CD4-positive, alpha-beta T cell treated with Interleukin-10 for 1 hour (primary cell): ENCODE measurements at regions not wholly inside any gene's neighbourhood (a gene's known extent, or its start where the extent isn't known, plus 50 kb on each side); places are given as distances from the start of the nearest gene placed in this dataset.
"Not testable (repeated sequence)": the region's sequence is repeated elsewhere in the genome, so short reads cannot be mapped to it uniquely, and the experiment has no call there.

Experiments
- DNase-seq: peaks from one replicate; pipeline ENCODE4 v3.0.0-alpha.2; 2020

- DNase-seq, result no peak
These were observed 414.9 kb downstream of the CYLC2 start for GRCh38 chr9:103410059-103410458.

- no peak for DNase-seq
These were observed 432.6 kb downstream of the CYLC2 start for GRCh38 chr9:103427696-103428095.

DNA sequence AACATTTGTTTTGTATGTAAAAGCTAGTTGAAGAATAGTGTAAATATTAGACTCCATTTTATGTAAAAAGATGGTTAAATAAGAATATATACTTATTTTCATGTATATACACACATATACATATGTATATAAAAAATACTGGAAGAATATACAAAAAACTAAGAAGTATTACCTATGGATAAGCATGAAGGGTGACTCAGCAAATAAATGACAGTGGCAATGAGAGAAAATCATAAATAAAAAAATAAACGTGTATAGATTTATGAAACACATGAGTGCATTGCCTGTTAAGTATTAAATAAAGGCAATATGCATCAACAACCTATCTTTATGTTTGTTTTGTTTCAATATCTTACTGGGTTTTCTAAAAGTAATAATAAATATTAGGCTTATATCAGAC lies 435.3 kb downstream of the CYLC2 start:
- no peak for DNase-seq

GRCh38 chr9:103431809-103432208 lies 436.7 kb downstream of the CYLC2 start:
- DNase-seq, result no peak

- no peak for DNase-seq
These were observed 449.0 kb downstream of the CYLC2 start for GRCh38 chr9:103444176-103444575.

- no peak for DNase-seq
These were observed 463.7 kb downstream of the CYLC2 start for GRCh38 chr9:103458826-103459225.

DNA sequence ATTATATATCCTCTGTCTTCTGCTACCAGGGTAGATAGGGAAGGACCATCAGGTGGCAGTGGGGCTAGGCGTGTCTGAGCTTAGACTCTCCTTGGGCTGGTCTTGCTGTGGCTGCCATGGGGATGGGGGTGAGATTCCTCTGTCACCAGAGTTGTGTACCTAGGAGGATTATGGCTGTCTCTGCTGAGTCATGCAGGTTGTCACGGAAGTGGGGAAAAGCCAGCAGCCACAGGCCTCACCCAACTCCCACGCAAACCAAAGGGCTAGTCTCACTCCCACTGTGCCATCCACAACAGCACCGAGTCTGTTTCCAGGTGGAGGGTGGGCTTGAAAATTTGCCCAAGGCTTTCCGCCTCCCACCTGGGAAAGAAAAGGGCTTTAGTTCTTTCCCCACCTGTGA lies 476.1 kb downstream of the CYLC2 start:
- no peak for DNase-seq

- no peak for DNase-seq
These were observed 479.0 kb downstream of the CYLC2 start for GRCh38 chr9:103474156-103474555.

GRCh38 chr9:103483471-103484096 lies 488.5 kb downstream of the CYLC2 start:
- DNase-seq, result no peak

DNA sequence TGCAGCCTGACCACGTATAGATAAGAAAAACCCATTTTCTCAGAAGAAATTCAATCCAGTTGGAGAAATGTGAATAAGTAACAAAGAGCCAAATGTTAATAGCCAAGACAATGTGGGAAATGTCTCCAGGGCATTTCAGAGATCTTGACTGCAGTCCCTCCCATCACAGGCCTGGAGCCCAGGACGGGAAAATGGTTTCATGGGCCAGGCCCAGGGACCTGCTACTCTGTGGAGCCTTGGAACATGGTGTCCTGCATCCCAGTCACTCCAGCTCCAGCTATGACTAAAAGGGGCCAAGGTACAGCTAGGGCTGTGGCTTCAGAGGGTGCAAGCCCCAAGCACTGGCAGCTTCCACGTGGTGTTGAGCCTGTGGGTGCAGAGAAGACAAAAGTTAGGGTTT lies 490.0 kb downstream of the CYLC2 start:
- no peak for DNase-seq

DNA sequence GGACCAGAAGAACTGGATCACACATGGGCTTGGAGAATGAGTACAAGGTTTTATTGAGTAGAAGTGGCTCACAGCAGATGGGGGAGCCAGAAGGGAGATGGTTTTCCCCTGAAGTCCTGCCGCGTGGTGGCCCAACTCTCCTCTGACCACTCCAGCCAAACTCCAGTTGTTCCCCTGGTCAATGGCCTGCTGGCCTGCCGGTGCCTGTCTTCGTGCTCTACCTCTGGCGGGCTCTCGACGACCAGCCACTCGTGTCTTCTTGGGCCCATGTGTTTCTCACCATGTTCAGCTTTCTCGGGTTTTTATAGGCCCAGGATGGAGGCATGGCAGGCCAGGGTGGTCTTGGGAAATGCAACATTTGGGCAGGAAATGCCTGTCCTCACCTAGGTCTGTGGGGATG lies 519.6 kb downstream of the CYLC2 start:
- DNase-seq, result no peak

DNA sequence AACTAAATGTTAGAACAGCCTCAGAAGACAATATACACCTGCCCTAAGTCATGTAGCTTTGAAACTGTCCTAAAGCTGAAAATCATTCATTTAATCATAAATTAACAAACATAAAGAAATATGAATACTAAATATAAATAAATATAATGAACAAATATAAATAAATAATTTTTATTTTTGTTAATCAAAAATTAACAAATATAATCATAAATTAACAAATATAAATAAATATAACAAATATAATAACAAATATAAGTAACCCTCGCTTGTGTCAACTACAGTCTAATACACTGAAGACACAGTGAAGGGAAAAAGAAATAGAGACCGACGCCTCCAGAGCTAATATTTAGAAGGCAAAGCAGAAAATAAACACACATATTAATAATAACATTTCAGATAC lies 527.3 kb downstream of the CYLC2 start:
- DNase-seq, result no peak

- no peak for DNase-seq
These were observed 535.8 kb downstream of the CYLC2 start for GRCh38 chr9:103530934-103531333.

DNA sequence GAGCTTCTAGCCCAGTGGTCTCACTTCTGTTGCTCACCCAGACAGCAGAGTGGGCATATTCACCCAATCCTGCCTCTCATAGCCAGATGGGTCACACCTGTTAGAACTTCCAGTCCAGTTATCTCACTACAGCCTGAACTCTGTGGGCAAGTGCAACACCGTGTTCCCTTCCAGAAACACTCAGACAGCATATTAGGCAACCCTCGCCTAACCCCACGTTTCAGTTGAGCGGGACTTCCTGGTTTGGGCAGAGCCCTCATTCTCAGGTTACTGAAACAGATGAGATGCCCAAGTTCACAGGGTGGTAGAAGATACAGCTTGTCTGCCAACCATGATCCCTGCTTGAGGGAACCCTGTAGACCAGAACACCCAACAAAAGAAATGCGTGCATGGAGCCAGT lies 538.2 kb downstream of the CYLC2 start:
- DNase-seq, result no peak

- DNase-seq, result no peak
These were observed 542.3 kb downstream of the CYLC2 start for GRCh38 chr9:103537426-103537825.

GRCh38 chr9:103545260-103545659 lies 548.8 kb upstream of the SMC2 start:
- DNase-seq, result no peak

DNA sequence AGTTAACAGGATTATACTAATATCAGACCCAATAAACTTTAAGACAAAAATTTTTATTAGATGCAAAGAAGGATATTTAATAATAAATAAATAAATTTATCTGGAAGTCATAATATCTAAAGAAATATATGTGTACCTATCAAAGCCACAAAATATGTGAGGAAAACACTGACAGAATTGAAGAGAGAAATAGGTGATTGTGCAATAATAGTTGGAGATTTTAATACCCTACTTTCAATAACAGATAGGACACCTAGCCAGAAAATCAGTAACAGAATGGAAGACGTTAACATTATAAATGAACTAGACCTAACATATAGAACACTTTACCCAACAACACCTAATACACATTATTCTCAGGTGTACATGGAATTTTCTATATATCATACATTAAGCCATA lies 541.4 kb upstream of the SMC2 start:
- DNase-seq, result no peak

DNA sequence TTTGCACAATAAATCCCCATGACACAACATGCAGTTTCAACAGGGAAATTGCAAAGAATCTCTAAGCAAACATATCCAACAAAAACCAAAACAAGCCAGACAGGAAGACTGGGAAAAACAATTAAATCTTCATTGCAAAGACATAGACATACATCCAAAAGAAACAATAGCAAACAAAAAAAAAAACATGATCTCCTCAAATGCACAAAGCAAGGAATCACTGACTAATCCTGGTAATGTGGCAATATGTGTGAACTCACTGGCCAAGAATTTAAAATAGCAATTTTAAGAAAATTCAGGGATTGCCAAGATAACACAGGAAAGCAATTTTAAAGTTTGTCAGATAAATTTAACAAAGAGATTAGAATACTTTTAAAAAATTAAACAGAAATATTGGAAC lies 520.1 kb upstream of the SMC2 start:
- no peak for DNase-seq

GRCh38 chr9:103586721-103587120 lies 507.4 kb upstream of the SMC2 start:
- DNase-seq, result no peak

DNA sequence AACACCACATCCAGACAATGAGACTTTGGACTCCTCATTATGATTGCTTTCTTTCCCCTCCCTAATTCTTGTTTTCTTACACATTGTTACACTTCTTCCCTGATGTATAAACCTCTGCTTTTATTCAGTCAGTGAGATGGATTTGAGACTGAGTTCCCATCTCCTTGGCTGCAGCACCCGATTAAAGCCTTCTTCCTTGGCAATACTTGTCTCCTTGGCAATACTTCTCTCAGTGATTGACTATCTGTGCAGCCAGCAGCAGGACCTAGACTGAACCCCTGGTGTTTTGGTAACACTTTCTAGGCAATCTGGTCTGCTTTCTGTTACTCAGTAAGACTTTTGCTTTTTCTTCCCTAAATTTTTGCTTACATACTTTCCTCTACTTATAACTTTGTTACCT lies 492.8 kb upstream of the SMC2 start:
- no peak for DNase-seq

GRCh38 chr9:103611950-103612349 lies 482.2 kb upstream of the SMC2 start:
- not testable (repeated sequence) for DNase-seq

DNA sequence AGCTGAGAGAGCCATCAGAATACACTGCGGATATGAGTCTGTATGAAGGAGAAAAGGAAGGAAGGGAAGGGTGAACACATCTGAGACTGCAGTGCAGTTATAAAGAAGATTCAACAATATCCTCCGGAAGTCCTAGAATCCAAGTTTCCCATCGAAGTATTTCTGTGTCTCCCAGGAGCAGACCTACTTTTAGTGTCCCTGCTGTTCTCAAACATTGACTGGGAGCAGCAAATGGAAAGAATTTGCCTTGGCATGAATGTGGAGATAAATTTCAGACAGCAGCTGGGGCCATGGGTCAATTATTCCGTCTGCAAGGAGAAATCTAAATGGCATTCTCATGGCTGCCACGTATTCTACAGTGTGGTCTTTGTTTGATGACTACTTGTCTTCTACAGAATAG lies 478.1 kb upstream of the SMC2 start:
- no peak for DNase-seq

DNA sequence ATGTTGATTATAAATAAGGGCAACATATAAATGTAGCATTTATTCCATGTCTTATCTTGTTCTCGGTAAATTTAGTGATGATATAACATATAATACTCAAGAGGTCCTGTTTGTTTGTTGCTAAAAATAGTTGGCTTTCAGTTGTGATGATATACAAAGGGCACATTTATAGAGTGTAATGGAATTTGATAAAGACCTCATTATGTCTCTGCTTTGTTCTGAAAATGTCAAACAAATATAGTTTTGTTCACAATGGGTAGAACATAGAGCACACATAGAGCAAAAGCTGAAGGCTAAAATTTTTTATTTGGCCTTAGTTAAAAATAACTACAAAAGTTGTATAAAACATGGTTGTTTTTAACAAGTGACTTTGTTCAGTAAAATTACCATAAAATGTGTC lies 477.1 kb upstream of the SMC2 start:
- DNase-seq, result no peak

DNA sequence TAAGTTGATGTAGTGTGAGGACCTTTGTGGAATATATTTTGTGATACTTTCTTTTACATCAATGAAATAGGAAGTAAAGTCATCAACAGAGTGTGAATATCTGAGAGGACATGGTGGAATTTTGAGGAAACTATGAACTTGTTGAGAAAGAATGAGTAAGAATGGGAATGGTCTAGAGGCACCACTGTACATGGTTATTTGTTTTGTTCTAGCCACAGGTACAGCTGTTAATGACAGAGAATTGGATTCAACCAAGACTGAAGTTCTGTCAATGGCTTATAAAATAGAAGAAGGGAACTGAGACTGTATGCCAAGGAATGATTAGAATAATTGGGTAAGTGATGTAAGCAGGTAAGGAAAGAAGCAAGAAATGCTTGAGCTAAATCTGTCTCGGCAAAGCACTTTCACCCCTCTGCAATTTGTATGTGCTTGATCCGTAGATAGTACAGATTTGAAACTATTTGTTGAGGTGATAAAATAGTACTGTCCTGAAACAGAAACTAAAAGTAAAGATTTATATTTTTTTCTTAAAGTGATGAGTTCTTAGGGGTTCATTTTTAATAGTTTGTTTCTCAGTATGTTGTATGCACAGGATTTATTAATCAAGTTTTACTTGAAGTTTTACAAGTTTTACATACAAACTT lies 468.8 kb upstream of the SMC2 start:
- no peak for DNase-seq

DNA sequence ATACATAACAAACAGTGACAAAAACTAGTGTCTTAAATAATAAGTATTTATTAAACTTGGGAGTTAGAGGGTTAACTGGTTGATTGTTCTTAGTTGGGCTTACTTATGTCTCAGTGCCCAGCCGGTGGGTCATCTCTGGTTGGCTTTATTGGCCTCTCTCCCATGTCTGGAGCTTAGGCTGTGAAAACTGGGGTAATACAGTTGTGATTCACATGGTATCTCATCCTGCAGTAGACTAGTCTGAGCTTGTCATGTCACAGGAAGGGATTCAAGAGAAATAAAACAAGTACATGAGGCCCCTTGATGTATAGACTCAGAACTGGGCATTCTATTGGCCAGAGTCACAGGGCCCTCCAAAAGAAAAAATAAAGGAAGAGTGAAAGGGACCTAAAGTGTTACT lies 466.4 kb upstream of the SMC2 start:
- DNase-seq, result no peak
